ENCODE measurements at regions not wholly inside any gene's neighbourhood (a gene's known extent, or its start where the extent isn't known, plus 50 kb on each side); places are given as distances from the start of the nearest gene placed in this dataset.
"Not testable (repeated sequence)": the region's sequence is repeated elsewhere in the genome, so short reads cannot be mapped to it uniquely, and the experiment has no call there.

GRCh38 chr6:126667071-126667470, 327.2 kb downstream of the CENPW start:
- no peaks in the 10 kb centered on the region for H3K9me3 ChIP-seq (replicated peaks; ENCODE audit: insufficient read depth, low read length)
- DNase-seq = no peak
- no peaks in the 10 kb centered on the region for H4K20me1 ChIP-seq (ENCODE audit: insufficient read depth, low read length)
- H3K4me1 ChIP-seq (ENCODE audit: low read length) = no peaks in the 10 kb centered on the region
- H3K27ac ChIP-seq (ENCODE audit: low read length) = no peak overlapping the region
- H3K36me3 ChIP-seq (replicated peaks; ENCODE audit: insufficient read depth, low read length) = no peaks in the 10 kb centered on the region
- no peaks in the 10 kb centered on the region for H3K9me2 ChIP-seq (replicated peaks; ENCODE audit: insufficient read depth, low read length)
- no peak overlapping the region for H3K4me3 ChIP-seq (ENCODE audit: low read length)
- no peaks in the 10 kb centered on the region for H3K27me3 ChIP-seq (replicated peaks; ENCODE audit: insufficient read depth, low read length)
- no peaks in the 10 kb centered on the region for H3K79me2 ChIP-seq (ENCODE audit: low read length)
- no peak for TF ChIP-seq EZH2 (optimal IDR thresholded peaks at IDR 0.05; ENCODE audit: low read depth, low read length)
- no peak for TF ChIP-seq EZH2phosphoT487 (IDR thresholded peaks at IDR 0.05; ENCODE audit: low read length)
- no peak for TF ChIP-seq CTCF (IDR thresholded peaks at IDR 0.05; ENCODE audit: low read length)
- no peak overlapping the region for H3K9ac ChIP-seq (ENCODE audit: low read length)
- no peak overlapping the region for H2AFZ ChIP-seq (ENCODE audit: low read length)
- H3F3A ChIP-seq (ENCODE audit: insufficient read depth, low read length) = no peaks in the 10 kb centered on the region
- H3K4me2 ChIP-seq (ENCODE audit: low read depth, low read length) = no peak overlapping the region

GRCh38 chr6:126667728-126668127, 327.8 kb downstream of the CENPW start:
- peaks cover 5% of the 10 kb centered on the region; the same call in 1 of the 2 replicates for H3F3A ChIP-seq (ENCODE audit: insufficient read depth, low read length)
- no peaks in the 10 kb centered on the region for H3K9me3 ChIP-seq (replicated peaks; ENCODE audit: insufficient read depth, low read length)
- TF ChIP-seq CTCF (IDR thresholded peaks at IDR 0.05; ENCODE audit: low read length) (no peak), EZH2 (optimal IDR thresholded peaks at IDR 0.05; ENCODE audit: low read depth, low read length) (no peak), EZH2phosphoT487 (IDR thresholded peaks at IDR 0.05; ENCODE audit: low read length) (no peak)
- H3K36me3 ChIP-seq (replicated peaks; ENCODE audit: insufficient read depth, low read length) = no peaks in the 10 kb centered on the region
- H3K9me2 ChIP-seq (replicated peaks; ENCODE audit: insufficient read depth, low read length) = no peaks in the 10 kb centered on the region
- DNase-seq = no peak
- no peaks in the 10 kb centered on the region for H3K27me3 ChIP-seq (replicated peaks; ENCODE audit: insufficient read depth, low read length)
- no peak overlapping the region for H3K4me3 ChIP-seq (ENCODE audit: low read length)
- H2AFZ ChIP-seq (ENCODE audit: low read length) = no peak overlapping the region
- no peaks in the 10 kb centered on the region for H3K79me2 ChIP-seq (ENCODE audit: low read length)
- no peaks in the 10 kb centered on the region for H3K4me1 ChIP-seq (ENCODE audit: low read length)
- no peak overlapping the region for H3K9ac ChIP-seq (ENCODE audit: low read length)
- H3K27ac ChIP-seq (ENCODE audit: low read length) = no peak overlapping the region
- no peaks in the 10 kb centered on the region for H4K20me1 ChIP-seq (ENCODE audit: insufficient read depth, low read length)
- H3K4me2 ChIP-seq (ENCODE audit: low read depth, low read length) = no peak overlapping the region

- no peak overlapping the region for H3K9ac ChIP-seq (ENCODE audit: low read length)
- DNase-seq = peak; percentile 65
- no peak for TF ChIP-seq EZH2 (optimal IDR thresholded peaks at IDR 0.05; ENCODE audit: low read depth, low read length)
- no peak for TF ChIP-seq EZH2phosphoT487 (IDR thresholded peaks at IDR 0.05; ENCODE audit: low read length)
- TF ChIP-seq CTCF (IDR thresholded peaks at IDR 0.05; ENCODE audit: low read length) = no peak
- H3K9me3 ChIP-seq (replicated peaks; ENCODE audit: insufficient read depth, low read length) = no peaks in the 10 kb centered on the region
- H4K20me1 ChIP-seq (ENCODE audit: insufficient read depth, low read length) = no peaks in the 10 kb centered on the region
- no peaks in the 10 kb centered on the region for H3K36me3 ChIP-seq (replicated peaks; ENCODE audit: insufficient read depth, low read length)
- no peaks in the 10 kb centered on the region for H3K79me2 ChIP-seq (ENCODE audit: low read length)
- H3K27me3 ChIP-seq (replicated peaks; ENCODE audit: insufficient read depth, low read length) = no peaks in the 10 kb centered on the region
- H3F3A ChIP-seq (ENCODE audit: insufficient read depth, low read length) = peaks cover 7% of the 10 kb centered on the region; the same call in 1 of the 2 replicates
- H3K9me2 ChIP-seq (replicated peaks; ENCODE audit: insufficient read depth, low read length) = no peaks in the 10 kb centered on the region
- H3K27ac ChIP-seq (ENCODE audit: low read length) = peak overlapping the region; percentile 23; the same call in 1 of the 2 replicates
- peak overlapping the region; percentile 32; the same call in 1 of the 2 replicates for H3K4me2 ChIP-seq (ENCODE audit: low read depth, low read length)
- no peaks in the 10 kb centered on the region for H3K4me1 ChIP-seq (ENCODE audit: low read length)
- peak overlapping the region; percentile 33 for H2AFZ ChIP-seq (ENCODE audit: low read length)
- H3K4me3 ChIP-seq (ENCODE audit: low read length) = peak overlapping the region; percentile 9; the same call in 1 of the 2 replicates
These were observed 332.7 kb downstream of the CENPW start for GRCh38 chr6:126672649-126673048.

- not testable (repeated sequence) for H3K27ac ChIP-seq (ENCODE audit: low read length); DNase-seq; H3K9me2 ChIP-seq (replicated peaks; ENCODE audit: insufficient read depth, low read length)
These were observed 333.8 kb downstream of the CENPW start for GRCh38 chr6:126673749-126674148.

More at GRCh38 chr6:126673749-126674148, 333.8 kb downstream of the CENPW start:
- H3K4me1 ChIP-seq (ENCODE audit: low read length); H3K36me3 ChIP-seq (replicated peaks; ENCODE audit: insufficient read depth, low read length); H3K4me2 ChIP-seq (ENCODE audit: low read depth, low read length); H3F3A ChIP-seq (ENCODE audit: insufficient read depth, low read length); H3K79me2 ChIP-seq (ENCODE audit: low read length); H3K4me3 ChIP-seq (ENCODE audit: low read length); H2AFZ ChIP-seq (ENCODE audit: low read length); H3K9ac ChIP-seq (ENCODE audit: low read length); H3K9me3 ChIP-seq (replicated peaks; ENCODE audit: insufficient read depth, low read length); H4K20me1 ChIP-seq (ENCODE audit: insufficient read depth, low read length); H3K27me3 ChIP-seq (replicated peaks; ENCODE audit: insufficient read depth, low read length): not testable (repeated sequence)
